ENCODE measurements at regions not wholly inside any gene's neighbourhood (a gene's known extent, or its start where the extent isn't known, plus 50 kb on each side); places are given as distances from the start of the nearest gene placed in this dataset.

- TF ChIP-seq, protein P1, sequence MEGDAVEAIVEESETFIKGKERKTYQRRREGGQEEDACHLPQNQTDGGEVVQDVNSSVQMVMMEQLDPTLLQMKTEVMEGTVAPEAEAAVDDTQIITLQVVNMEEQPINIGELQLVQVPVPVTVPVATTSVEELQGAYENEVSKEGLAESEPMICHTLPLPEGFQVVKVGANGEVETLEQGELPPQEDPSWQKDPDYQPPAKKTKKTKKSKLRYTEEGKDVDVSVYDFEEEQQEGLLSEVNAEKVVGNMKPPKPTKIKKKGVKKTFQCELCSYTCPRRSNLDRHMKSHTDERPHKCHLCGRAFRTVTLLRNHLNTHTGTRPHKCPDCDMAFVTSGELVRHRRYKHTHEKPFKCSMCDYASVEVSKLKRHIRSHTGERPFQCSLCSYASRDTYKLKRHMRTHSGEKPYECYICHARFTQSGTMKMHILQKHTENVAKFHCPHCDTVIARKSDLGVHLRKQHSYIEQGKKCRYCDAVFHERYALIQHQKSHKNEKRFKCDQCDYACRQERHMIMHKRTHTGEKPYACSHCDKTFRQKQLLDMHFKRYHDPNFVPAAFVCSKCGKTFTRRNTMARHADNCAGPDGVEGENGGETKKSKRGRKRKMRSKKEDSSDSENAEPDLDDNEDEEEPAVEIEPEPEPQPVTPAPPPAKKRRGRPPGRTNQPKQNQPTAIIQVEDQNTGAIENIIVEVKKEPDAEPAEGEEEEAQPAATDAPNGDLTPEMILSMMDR (IDR thresholded peaks at IDR 0.05) = no peak
- no peak for TF ChIP-seq POLR2A (IDR thresholded peaks at IDR 0.05)
Measured at GRCh38 chr6:63427951-63428350, 108.2 kb upstream of the LGSN start.

Measured in right lobe of liver (tissue), 4 donors.